T-helper 1 cell treated with Interleukin-12 subunit alpha and Interleukin-12 subunit beta and Interleukin-4 antibody, amounts not matched to agents 30 ng/mL and 1 ng/mL, for 36 hours (primary cell): ENCODE measurements at regions not wholly inside any gene's neighbourhood (a gene's known extent, or its start where the extent isn't known, plus 50 kb on each side); places are given as distances from the start of the nearest gene placed in this dataset.

Experiments
- intact Hi-C: fragments of 100-400 bp; cut with micrococcal nuclease; formaldehyde crosslinking; loops from one replicate; pipeline ENCODE4 v1.15.1; 2024

GRCh38 chr12:25013061-25013460 lies 64.2 kb upstream of the BCAT1 start:
- intact Hi-C loops, result no loop called here

DNA sequence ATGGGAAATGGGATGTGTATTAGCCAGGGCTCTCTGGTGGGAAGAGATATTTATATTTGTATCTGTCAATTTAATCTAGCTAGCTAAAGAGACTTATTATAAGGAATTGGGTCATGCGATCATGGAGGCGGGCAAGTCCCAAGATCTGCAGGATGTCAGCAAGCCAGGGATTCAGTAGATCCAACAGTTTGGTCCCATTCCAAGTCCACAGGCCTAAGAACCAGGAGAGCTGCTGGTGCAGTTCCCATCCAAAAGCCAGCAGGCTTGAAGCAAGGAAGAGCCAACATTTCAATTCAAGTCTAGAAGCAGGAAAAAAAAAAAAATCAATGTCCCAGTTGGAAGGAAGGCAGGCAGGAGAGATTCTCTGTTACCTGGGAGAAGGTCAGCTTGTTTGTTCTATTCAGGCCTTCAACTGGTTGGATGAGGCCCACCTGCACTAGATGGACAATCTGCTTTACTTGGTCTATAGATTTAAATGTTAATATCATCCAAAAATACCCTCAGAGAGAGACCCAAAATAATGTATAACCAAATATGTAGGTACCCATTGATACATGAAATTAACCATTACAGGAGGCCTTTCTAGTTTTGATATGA lies 60.7 kb upstream of the BCAT1 start:
- intact Hi-C loops, result no loop called here

DNA sequence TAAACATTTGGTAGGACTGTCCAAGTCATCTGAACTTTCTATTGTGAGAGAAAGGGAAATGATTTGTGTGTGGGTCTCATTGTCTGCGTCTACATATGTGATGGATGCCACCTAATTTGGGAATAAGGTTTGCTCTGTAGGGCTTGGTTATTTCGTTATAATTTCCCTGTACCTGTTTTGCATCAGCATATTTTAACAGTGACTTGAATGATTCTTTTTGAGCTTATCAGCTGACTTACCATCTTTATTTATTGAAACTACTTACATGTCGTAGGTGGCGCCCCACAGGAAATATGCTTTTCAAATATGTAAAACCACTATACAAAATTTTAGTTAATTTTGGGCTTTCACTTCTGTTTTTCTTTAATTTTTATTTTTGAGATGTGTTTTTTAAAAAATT lies 56.5 kb upstream of the BCAT1 start:
- intact Hi-C loops, result no loop called here

GRCh38 chr12:25004447-25004846 lies 55.5 kb upstream of the BCAT1 start:
- intact Hi-C loops, result no loop called here

DNA sequence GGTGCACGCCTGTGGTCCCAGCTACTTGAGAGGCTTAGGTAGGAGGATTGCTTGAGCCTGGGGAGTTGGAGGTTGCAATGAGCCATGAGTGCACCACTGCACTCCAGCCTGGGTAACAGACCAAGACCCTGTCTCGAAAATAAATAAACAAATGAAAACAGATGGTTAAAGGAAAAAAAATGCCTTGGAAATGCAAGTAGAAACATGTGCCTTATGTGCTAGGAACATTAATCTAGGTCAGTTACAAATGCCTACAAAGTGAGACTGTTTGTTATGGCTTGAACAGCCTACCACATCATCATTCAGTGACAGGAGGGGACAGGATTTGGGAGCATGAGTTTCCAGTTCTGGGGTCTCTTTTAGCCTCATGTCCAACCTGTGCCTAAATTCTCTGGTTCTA lies 52.4 kb upstream of the BCAT1 start:
- intact Hi-C loops, result no loop called here
